GM23338 (cell line): ENCODE measurements at regions not wholly inside any gene's neighbourhood (a gene's known extent, or its start where the extent isn't known, plus 50 kb on each side); places are given as distances from the start of the nearest gene placed in this dataset.

Source experiments
- ATAC-seq: fragments of 200-7000 bp; cut with Tn5 transposase; 3 replicates; pipeline ENCODE4 v1.9.1; 2020
- DNase-seq: peaks from one replicate; pipeline ENCODE4 v3.0.0-alpha.2; 2015; ENCODE audit warnings: low spot score
- H2AFZ ChIP-seq: fragments of 200-600 bp; sonication (generic); 2 replicates; pipeline ENCODE4 v1.8.0; 2016; ENCODE audit warnings: antibody characterized with exemption, mild to moderate bottlenecking, moderate library complexity
- H3F3A ChIP-seq: fragments of 200-600 bp; sonication (generic); replicated peaks from 2 replicates; pipeline ENCODE4 v1.8.0; 2017; ENCODE audit warnings: antibody characterized with exemption, mixed run types, low read depth
- H3K27ac ChIP-seq: fragments of 200-600 bp; sonication (generic); 2 replicates; pipeline ENCODE4 v1.6.1; 2016; ENCODE audit warnings: low read depth
- H3K27me3 ChIP-seq: fragments of 200-600 bp; sonication (generic); 2 replicates; pipeline ENCODE4 v1.8.0; 2016; ENCODE audit warnings: mild to moderate bottlenecking, mixed run types, moderate library complexity; ENCODE audit not compliant: insufficient read depth
- H3K36me3 ChIP-seq: fragments of 200-600 bp; sonication (generic); 2 replicates; pipeline ENCODE4 v1.8.0; 2016; ENCODE audit warnings: mild to moderate bottlenecking; ENCODE audit not compliant: insufficient read depth
- H3K4me1 ChIP-seq: fragments of 200-600 bp; sonication (generic); 2 replicates; pipeline ENCODE4 v1.8.0; 2016; ENCODE audit warnings: mild to moderate bottlenecking, moderate library complexity; ENCODE audit not compliant: insufficient read depth
- H3K4me2 ChIP-seq: fragments of 200-600 bp; sonication (generic); 2 replicates; pipeline ENCODE4 v1.7.1; 2017; ENCODE audit warnings: mixed run types
- H3K4me3 ChIP-seq: fragments of 200-600 bp; sonication (generic); 2 replicates; pipeline ENCODE4 v1.6.1; 2016; ENCODE audit warnings: mixed run types
- H3K79me2 ChIP-seq: fragments of 200-600 bp; sonication (generic); replicated peaks from 2 replicates; pipeline ENCODE4 v1.8.0; 2017; ENCODE audit warnings: mild to moderate bottlenecking; ENCODE audit not compliant: insufficient read depth
- H3K9me2 ChIP-seq: fragments of 200-600 bp; sonication (generic); 2 replicates; pipeline ENCODE4 v1.8.0; 2017; ENCODE audit not compliant: insufficient read depth
- H4K20me1 ChIP-seq: fragments of 200-600 bp; sonication (generic); replicated peaks from 2 replicates; pipeline ENCODE4 v1.8.0; 2017; ENCODE audit warnings: mild to moderate bottlenecking; ENCODE audit not compliant: insufficient read depth
- H3K27ac Mint-ChIP-seq: 2 replicates; pipeline ENCODE4 v1.8.0; 2020; ENCODE audit warnings: inconsistent platforms, mild to moderate bottlenecking, moderate library complexity, mixed read lengths
- H3K27me3 Mint-ChIP-seq: 3 replicates; pipeline ENCODE4 v1.8.0; 2022; ENCODE audit warnings: low read depth, mild to moderate bottlenecking, moderate library complexity, mixed read lengths, inconsistent platforms; ENCODE audit not compliant: insufficient read depth, poor library complexity
- H3K36me3 Mint-ChIP-seq: 3 replicates; pipeline ENCODE4 v1.8.0; 2021; ENCODE audit warnings: low read depth, mild to moderate bottlenecking, inconsistent platforms, moderate library complexity, mixed read lengths
- H3K4me1 Mint-ChIP-seq: 3 replicates; pipeline ENCODE4 v1.8.0; 2020; ENCODE audit warnings: mild to moderate bottlenecking, inconsistent platforms, mixed read lengths
- H3K4me3 Mint-ChIP-seq: 3 replicates; pipeline ENCODE4 v1.8.0; 2021; ENCODE audit warnings: moderate library complexity, mild to moderate bottlenecking, inconsistent platforms, mixed read lengths
- H3K9me3 Mint-ChIP-seq: 3 replicates; pipeline ENCODE4 v1.8.0; 2020; ENCODE audit warnings: moderate library complexity, mild to moderate bottlenecking, inconsistent platforms, mixed read lengths
- CREB1 ChIP-seq: fragments of 250-450 bp; sonication (Bioruptor Pico); IDR thresholded peaks from 2 replicates; pipeline ENCODE4 v1.5.0; 2020; ENCODE audit warnings: low read depth, mild to moderate bottlenecking, moderate library complexity
- EZH2 ChIP-seq: fragments of 200-600 bp; sonication (generic); IDR thresholded peaks from one replicate; pipeline ENCODE4 v1.8.0; 2017; ENCODE audit warnings: antibody characterized with exemption, mild to moderate bottlenecking, low read depth; ENCODE audit not compliant: unreplicated experiment
- EZH2phosphoT487 ChIP-seq: fragments of 200-600 bp; sonication (generic); IDR thresholded peaks from one replicate; pipeline ENCODE4 v1.8.1; 2018; ENCODE audit warnings: antibody characterized with exemption; ENCODE audit not compliant: unreplicated experiment
- POLR2AphosphoS5 ChIP-seq: IDR thresholded peaks from 2 replicates; pipeline ENCODE4 v1.6.1; 2016; ENCODE audit warnings: antibody characterized with exemption, low read depth
- STAT1 ChIP-seq: IDR thresholded peaks from one replicate; pipeline ENCODE4 v1.6.1; 2016; ENCODE audit warnings: antibody characterized with exemption; ENCODE audit not compliant: unreplicated experiment
- ZNF114 ChIP-seq: fragments of 250-450 bp; sonication (Bioruptor Pico); IDR thresholded peaks from 2 replicates; pipeline ENCODE4 v1.5.0; 2020; ENCODE audit warnings: mild to moderate bottlenecking, moderate library complexity
- ZNF331 ChIP-seq: fragments of 250-450 bp; sonication (Bioruptor Pico); IDR thresholded peaks from 2 replicates; pipeline ENCODE4 v1.5.0; 2020; ENCODE audit warnings: low read depth, mild to moderate bottlenecking, moderate library complexity
- TF ChIP-seq, protein P1 (sequence below), 2 experiments: fragments of 200-600 bp in 1 of 2; sonication (generic) in 1 of 2; conservative IDR thresholded peaks; 2 replicates each; pipeline versions ENCODE4 v1.5.1 to v1.6.1; 2016 to 2017; ENCODE audit warnings: antibody characterized with exemption in 2 of 2, low read depth in 2 of 2, mild to moderate bottlenecking in 2 of 2, moderate library complexity in 1 of 2
- TF ChIP-seq, protein P2 (sequence below): IDR thresholded peaks from one replicate; pipeline ENCODE4 v1.6.1; 2018; ENCODE audit warnings: antibody characterized with exemption; ENCODE audit not compliant: unreplicated experiment

- TF ChIP-seq, protein P1, sequence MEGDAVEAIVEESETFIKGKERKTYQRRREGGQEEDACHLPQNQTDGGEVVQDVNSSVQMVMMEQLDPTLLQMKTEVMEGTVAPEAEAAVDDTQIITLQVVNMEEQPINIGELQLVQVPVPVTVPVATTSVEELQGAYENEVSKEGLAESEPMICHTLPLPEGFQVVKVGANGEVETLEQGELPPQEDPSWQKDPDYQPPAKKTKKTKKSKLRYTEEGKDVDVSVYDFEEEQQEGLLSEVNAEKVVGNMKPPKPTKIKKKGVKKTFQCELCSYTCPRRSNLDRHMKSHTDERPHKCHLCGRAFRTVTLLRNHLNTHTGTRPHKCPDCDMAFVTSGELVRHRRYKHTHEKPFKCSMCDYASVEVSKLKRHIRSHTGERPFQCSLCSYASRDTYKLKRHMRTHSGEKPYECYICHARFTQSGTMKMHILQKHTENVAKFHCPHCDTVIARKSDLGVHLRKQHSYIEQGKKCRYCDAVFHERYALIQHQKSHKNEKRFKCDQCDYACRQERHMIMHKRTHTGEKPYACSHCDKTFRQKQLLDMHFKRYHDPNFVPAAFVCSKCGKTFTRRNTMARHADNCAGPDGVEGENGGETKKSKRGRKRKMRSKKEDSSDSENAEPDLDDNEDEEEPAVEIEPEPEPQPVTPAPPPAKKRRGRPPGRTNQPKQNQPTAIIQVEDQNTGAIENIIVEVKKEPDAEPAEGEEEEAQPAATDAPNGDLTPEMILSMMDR (conservative IDR thresholded peaks at IDR 0.05; ENCODE audit: low read depth in 2 of 2), result no peak
- no peak for TF ChIP-seq EZH2
- TF ChIP-seq ZNF114 (CRISPR knock-in tag), result no peak
- TF ChIP-seq, protein P2, sequence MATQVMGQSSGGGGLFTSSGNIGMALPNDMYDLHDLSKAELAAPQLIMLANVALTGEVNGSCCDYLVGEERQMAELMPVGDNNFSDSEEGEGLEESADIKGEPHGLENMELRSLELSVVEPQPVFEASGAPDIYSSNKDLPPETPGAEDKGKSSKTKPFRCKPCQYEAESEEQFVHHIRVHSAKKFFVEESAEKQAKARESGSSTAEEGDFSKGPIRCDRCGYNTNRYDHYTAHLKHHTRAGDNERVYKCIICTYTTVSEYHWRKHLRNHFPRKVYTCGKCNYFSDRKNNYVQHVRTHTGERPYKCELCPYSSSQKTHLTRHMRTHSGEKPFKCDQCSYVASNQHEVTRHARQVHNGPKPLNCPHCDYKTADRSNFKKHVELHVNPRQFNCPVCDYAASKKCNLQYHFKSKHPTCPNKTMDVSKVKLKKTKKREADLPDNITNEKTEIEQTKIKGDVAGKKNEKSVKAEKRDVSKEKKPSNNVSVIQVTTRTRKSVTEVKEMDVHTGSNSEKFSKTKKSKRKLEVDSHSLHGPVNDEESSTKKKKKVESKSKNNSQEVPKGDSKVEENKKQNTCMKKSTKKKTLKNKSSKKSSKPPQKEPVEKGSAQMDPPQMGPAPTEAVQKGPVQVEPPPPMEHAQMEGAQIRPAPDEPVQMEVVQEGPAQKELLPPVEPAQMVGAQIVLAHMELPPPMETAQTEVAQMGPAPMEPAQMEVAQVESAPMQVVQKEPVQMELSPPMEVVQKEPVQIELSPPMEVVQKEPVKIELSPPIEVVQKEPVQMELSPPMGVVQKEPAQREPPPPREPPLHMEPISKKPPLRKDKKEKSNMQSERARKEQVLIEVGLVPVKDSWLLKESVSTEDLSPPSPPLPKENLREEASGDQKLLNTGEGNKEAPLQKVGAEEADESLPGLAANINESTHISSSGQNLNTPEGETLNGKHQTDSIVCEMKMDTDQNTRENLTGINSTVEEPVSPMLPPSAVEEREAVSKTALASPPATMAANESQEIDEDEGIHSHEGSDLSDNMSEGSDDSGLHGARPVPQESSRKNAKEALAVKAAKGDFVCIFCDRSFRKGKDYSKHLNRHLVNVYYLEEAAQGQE, result no peak
- TF ChIP-seq STAT1, result no peak
Observed at GRCh38 chr9:27653957-27654356, 80.7 kb upstream of the C9orf72 start (continued).

- Mint-ChIP-seq H3K27ac (no peak overlapping the region), H3K27me3 (no peaks in the 10 kb centered on the region), H3K9me3 (no peaks in the 10 kb centered on the region), H3K36me3 (no peaks in the 10 kb centered on the region), H3K4me3 (no peak overlapping the region), H3K4me1 (no peaks in the 10 kb centered on the region)
- ATAC-seq, result no peak
- peak overlapping the region; percentile 59; the same call in 1 of the 2 replicates for H2AFZ ChIP-seq
- H3K27ac ChIP-seq, result no peak overlapping the region
- H4K20me1 ChIP-seq, result no peaks in the 10 kb centered on the region
- no peaks in the 10 kb centered on the region for H3K4me1 ChIP-seq
- H3K4me3 ChIP-seq, result no peak overlapping the region
- no peaks in the 10 kb centered on the region for H3K36me3 ChIP-seq
- no peaks in the 10 kb centered on the region for H3K27me3 ChIP-seq
- TF ChIP-seq POLR2AphosphoS5, result no peak
- no peaks in the 10 kb centered on the region for H3F3A ChIP-seq
- H3K9me2 ChIP-seq, result peaks cover 5% of the 10 kb centered on the region; the same call in 1 of the 2 replicates
- no peak overlapping the region for H3K4me2 ChIP-seq
- no peaks in the 10 kb centered on the region for H3K79me2 ChIP-seq
- DNase-seq, result no peak
Observed at GRCh38 chr9:27654629-27655285, 81.5 kb upstream of the C9orf72 start.

DNA sequence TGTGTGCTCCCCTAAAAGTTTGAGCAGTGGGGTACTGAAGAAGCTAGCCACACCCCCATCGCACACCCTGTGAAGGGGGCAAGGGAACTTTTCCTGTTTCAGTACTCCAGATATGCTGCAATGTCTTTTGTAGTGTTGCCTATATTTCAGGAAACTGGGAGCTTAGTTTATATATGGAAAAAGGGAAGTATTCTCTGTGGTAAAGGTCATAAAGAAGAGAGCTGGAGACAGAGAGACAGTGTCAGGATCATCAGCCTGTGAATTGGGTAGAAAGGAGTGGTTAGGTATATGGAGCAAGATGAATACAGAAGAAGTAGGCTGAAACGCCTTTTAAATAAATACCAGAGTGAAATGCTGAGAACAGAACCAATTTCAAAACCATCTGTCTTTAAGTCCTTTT lies 82.2 kb upstream of the C9orf72 start:
- Histone ChIP-seq H3K4me1 (no peaks in the 10 kb centered on the region), H3F3A (no peaks in the 10 kb centered on the region), H3K27me3 (no peaks in the 10 kb centered on the region), H3K4me2 (no peak overlapping the region), H3K36me3 (no peaks in the 10 kb centered on the region), H3K27ac (no peak overlapping the region), H3K9me2 (peaks cover 5% of the 10 kb centered on the region; the same call in 1 of the 2 replicates), H2AFZ (no peak overlapping the region), H3K4me3 (no peak overlapping the region), H3K79me2 (no peaks in the 10 kb centered on the region), H4K20me1 (no peaks in the 10 kb centered on the region)
- no peaks in the 10 kb centered on the region for H3K9me3 Mint-ChIP-seq
- no peak overlapping the region for H3K4me3 Mint-ChIP-seq
- H3K4me1 Mint-ChIP-seq, result no peaks in the 10 kb centered on the region
- H3K36me3 Mint-ChIP-seq, result no peaks in the 10 kb centered on the region
- no peaks in the 10 kb centered on the region for H3K27me3 Mint-ChIP-seq
- DNase-seq, result no peak
- no peak for ATAC-seq
- no peak overlapping the region for H3K27ac Mint-ChIP-seq
- TF ChIP-seq CREB1 (CRISPR knock-in tag), result no peak
- TF ChIP-seq ZNF331 (CRISPR knock-in tag), result no peak
- TF ChIP-seq, protein P1 (conservative IDR thresholded peaks at IDR 0.05; ENCODE audit: low read depth in 2 of 2), result no peak
- no peak for TF ChIP-seq EZH2phosphoT487
- TF ChIP-seq, protein P2, result no peak
- no peak for TF ChIP-seq EZH2
